Adrenal gland (tissue), 5 donors: ENCODE measurements at regions not wholly inside any gene's neighbourhood (a gene's known extent, or its start where the extent isn't known, plus 50 kb on each side); places are given as distances from the start of the nearest gene placed in this dataset.

Experiments
- POLR2A ChIP-seq, 2 donors: fragments of 450-650 bp; IDR thresholded peaks; one replicate each; pipeline ENCODE4 v1.6.1; 2017; ENCODE audit warnings: antibody characterized with exemption in 2 of 2, mild to moderate bottlenecking in 2 of 2, moderate library complexity in 1 of 2
- TF ChIP-seq, protein P1 (sequence below), 6 experiments: fragments of 450-650 bp in 4 of 6; fragments of 200-600 bp in 2 of 6; sonication (generic) in 1 of 6; IDR thresholded peaks; 1 replicate in 5 of 6; 2 replicates in 1 of 6; pipeline versions ENCODE4 v1.5.1 to v1.8.0; 2016 to 2021; ENCODE audit warnings: antibody characterized with exemption in 6 of 6, mild to moderate bottlenecking in 2 of 6, moderate library complexity in 1 of 6
- donor health status: DM: no; HTN: no; CAD: no.

DNA sequence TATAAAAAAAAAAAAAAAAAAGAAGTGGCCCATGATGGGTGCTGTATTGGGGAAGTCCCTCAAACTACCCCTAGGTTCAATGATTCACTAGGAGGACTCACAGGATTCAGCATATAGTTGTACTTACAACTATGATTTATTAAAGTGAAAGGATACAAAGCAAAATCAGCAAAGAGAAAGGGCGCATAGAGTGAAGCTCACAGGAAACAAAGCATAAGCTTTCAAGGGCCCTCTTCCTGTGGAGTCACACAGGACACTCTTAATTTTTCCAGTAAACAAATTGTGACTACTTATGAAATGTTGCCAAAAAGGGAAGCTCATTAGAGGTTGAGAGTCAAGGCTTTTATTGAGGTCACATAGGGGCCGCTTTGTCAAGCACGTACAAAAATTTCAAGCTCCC is 153.7 kb upstream of the GAP43 start:
- TF ChIP-seq, protein P1, sequence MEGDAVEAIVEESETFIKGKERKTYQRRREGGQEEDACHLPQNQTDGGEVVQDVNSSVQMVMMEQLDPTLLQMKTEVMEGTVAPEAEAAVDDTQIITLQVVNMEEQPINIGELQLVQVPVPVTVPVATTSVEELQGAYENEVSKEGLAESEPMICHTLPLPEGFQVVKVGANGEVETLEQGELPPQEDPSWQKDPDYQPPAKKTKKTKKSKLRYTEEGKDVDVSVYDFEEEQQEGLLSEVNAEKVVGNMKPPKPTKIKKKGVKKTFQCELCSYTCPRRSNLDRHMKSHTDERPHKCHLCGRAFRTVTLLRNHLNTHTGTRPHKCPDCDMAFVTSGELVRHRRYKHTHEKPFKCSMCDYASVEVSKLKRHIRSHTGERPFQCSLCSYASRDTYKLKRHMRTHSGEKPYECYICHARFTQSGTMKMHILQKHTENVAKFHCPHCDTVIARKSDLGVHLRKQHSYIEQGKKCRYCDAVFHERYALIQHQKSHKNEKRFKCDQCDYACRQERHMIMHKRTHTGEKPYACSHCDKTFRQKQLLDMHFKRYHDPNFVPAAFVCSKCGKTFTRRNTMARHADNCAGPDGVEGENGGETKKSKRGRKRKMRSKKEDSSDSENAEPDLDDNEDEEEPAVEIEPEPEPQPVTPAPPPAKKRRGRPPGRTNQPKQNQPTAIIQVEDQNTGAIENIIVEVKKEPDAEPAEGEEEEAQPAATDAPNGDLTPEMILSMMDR (IDR thresholded peaks at IDR 0.05) = no peak
- no peak for TF ChIP-seq POLR2A (IDR thresholded peaks at IDR 0.05)
